ENCODE measurements at regions not wholly inside any gene's neighbourhood (a gene's known extent, or its start where the extent isn't known, plus 50 kb on each side); places are given as distances from the start of the nearest gene placed in this dataset.
"Not testable (repeated sequence)": the region's sequence is repeated elsewhere in the genome, so short reads cannot be mapped to it uniquely, and the experiment has no call there.

DNA sequence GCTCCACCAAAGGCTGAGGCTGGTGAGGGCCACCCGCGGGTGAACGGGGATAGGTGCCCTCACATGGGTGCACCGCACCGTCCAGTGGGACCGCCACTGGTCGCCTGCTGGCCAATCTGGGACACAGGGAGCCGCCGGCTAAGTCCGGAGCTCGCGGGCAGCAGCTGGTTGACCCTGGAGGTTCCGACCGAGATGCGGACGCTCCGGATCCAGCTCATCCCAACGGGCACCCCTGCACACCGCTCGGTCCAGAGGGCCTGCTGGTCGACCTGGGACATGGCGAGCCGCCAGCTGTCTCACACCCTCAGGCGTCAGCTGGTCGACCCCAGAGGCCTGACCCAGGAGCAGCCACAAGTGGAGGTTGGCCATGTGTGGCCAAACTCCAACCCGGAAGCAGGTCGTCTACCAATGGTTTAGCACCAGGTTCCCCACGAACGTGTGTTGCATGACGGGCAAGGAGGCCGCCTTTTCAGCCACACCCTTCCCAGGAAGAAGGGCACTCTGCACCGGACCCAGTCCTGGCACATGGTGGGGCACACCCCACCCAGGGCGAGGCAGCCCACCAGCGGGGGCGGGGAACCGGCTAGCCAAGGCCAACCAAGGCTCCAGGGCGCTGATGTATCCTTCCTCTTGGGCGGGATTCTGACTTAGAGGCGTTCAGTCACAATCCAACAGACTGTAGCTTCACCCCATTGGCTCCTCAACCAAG is 746.0 kb upstream of the DEFB115 start:
- DNase-seq: no peak

DNA sequence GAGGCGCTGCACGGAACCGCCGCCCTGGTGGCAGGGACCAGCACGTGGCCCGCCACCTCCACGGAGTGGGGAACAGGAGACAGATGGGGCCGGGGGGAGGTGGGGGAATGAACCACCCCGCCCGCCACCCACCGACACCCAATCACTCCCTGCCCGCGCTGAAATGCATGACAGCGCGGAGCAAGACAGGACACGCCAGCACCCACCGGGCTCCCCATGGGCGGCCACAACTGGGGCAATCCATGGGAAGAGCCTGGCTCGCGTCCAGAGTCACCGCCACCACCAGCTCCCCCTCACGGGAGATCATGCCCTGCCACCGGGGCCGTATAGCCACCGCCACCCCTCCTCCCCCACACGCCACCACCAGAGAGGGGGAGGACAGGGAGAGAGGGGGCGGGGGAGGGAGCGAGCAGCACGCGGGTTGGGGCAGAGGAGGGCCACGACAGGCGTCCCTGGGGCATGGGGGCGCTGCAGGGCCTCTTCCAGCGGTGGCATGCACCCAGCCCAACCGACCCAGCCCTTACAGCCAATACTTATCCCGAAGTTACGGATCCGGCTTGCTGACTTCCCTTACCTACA is 744.3 kb upstream of the DEFB115 start:
- DNase-seq: no peak

DNA sequence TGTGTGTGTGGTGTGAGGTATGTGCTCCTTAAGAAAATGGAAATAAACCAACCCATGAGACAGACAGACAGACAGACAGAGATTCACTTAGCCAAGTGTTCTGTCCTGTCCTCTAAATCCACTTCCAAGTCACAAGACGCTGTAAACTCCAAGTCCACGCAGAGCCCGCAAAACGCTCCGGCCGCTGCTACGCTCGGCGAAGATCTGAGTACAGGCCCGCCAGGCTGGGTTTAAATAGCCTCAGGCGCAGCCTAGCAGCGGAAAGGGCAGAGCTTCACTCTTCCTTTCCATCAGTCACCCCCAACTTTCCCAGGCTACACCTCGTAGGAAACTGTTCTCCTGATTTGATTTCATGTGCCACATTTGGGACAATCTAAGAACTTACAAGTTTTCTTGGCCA is 741.5 kb upstream of the DEFB115 start:
- not testable (repeated sequence) for DNase-seq

DNA sequence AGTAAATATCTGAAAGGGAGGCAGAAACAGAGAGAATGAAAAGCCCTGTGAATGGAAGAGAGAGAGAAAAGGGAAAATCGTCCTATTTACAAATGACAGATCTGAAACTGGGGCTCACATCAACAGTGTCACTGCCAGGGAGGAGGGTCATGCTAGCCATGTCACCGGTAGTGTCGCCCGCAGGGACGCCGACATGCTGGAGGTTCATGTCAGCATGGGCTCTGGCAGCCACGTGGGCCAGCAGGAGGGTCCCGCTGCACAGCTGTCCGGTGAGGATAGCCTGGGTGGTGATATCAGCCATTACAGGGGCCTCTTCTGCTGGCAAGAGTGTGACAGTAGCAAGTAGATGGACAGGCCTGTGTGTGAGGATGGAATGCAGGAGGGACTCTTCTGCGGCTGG is 738.6 kb upstream of the DEFB115 start:
- not testable (repeated sequence) for DNase-seq

DNA sequence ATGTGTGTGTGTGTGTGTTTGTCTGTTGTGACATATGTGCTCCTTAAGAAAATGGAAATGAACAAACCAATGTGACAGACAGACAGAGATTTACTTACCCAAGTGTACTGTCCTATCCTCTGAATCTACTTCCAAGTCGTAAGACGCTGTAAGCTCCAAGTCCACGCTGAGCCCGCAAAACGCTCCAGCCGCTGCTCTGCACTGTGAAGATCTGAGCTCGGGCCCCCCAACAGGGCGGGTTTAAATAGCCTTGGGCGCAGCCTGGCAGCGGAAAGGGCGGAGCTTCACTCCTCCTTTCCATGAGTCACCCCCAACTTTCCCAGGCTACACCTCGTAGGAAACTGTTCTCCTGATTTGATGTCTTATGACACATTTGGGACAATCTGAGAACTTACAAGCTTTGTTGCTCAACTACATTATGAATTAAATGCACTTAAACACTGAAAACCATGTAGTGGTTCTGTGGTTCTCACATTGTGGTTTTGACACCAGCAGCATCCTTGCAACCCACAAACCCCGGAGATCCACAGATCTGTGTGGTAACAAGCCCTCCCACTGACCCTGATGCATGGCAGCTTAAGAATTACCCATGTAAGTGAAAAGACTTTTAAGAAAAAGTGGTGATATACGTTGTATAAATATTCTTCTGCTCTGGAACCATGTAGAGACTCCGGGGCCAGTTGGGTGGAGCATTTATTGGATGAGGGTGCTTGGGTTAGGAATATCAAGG is 735.6 kb upstream of the DEFB115 start:
- not testable (repeated sequence) for DNase-seq

DNA sequence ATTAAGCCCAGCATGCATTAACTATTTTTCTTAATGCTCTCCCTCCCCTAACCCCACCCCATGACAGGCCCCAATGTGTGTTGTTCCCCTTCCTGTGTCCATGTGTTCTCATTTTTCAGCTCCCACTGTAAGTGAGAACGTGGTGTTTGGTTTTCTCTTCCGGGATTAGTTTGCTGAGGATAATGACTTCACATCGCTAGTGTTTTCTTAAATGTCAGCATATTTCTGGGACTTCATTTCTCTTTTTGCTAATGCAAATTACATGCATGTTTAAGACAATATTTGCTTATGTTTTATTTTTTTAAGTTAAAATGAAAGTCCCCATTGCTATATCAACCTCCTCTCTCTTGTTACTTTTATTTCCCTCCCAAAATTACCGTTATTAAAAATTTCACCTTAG is 733.3 kb upstream of the DEFB115 start:
- not testable (repeated sequence) for DNase-seq

DNA sequence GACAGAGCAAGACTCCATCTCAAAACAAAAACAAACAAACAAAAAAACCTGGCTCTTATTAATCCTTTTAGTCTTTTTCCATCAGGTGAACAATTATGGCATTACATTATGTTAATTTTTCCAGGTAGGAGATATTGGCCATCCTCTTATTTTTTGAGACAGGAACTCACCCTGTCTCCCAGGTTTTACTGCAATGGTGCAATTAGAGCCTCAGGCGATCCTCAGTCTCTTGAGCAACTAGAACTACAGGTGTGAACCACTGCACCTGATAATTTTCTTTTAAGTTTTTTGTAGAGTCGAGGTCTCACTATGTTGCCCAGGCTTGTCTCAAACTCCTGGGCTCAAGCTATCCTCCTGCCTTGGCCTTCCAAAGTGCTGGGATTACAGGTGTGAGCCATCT is 732.7 kb upstream of the DEFB115 start:
- DNase-seq: not testable (repeated sequence)

DNA sequence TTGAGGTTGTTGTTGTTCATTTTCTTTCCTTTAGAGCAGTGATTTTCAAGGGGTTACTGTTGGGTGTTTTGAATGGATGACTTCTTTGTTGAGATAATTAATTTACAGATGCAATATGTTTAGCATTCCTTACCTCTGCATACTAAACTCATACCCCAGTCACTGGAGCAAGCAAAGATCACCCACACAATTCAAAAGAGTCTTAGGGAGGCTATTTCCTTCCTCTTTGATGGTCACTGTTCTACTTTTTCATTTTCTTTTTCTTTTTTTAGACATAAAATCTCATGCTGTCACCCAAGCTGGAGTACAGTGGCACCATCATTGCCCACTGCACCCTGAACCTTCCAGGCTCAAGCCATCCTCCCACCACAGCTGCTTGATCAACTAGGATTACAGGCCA is 723.8 kb upstream of the DEFB115 start:
- DNase-seq: not testable (repeated sequence)

DNA sequence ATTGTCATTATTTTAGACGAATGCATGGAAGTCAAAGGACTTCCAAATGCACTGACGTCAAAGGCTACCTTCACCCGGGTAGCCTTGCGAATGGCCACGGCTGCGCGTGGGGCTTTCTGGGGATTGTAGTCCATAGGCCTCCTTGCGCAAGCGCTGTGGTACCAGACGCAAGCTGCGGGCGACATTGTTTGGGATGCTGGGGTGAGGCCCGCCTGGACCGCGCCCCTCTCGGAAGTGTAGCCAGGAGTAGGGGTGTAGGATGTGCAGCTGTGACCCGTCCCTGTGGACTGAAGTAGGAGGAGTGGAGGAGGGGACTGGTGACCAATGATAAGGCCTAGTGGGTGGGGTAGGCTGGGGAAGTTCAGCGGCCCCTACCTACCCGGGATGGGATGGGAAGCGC is 720.0 kb upstream of the DEFB115 start:
- not testable (repeated sequence) for DNase-seq

DNA sequence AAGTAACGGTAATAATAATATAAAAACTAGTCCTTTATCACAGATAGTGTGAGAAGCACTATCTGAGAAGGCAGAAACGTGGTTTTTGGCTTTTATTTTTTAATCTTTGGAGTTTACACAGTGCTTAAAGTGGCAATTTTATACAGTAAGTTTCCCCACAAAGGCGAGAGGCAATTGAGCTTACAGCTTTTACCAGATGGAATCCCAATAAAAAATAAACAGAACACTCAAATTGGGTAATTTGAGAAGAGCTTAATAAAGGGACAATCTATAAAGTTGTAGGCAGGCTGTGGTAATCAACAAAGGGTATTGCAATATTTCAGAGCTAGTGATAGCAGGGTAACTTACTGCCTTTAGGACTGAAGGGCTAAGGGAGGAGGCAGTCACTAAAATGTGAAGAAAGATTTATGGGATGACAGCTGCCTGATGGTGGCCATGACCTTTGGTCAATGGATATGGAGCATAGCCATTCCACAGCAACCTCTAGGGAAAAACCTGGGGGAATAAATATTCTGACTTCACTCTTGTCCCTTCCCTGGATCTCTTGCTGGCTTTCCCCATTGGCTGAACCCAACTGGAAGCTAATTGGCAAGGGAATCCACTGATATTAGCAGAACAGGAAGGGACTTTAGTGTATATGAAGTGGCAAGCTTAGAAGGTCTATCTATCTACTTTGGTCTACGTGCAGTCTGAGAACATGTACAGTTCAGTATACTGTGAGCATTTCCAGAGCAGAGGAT is 717.0 kb upstream of the DEFB115 start:
- not testable (repeated sequence) for DNase-seq

DNA sequence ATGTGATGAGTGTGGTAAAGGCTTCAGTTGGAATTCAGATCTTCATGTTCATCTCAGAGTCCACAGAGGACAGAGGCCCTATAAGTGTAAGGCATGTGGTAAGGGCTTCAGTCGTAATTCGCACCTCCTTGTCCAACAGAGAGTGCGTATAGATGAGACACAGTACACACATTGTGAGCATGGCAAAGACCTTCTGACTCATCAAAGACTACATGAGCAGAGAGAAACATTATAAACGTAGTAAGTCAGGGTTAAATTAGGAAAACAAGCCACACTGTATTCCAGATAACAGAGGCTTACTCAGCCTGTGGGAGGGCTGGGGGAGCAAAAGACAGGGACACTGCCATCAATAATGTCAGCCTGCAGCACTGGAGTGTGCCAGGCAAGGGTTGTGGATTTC is 706.2 kb upstream of the DEFB115 start:
- not testable (repeated sequence) for DNase-seq

DNA sequence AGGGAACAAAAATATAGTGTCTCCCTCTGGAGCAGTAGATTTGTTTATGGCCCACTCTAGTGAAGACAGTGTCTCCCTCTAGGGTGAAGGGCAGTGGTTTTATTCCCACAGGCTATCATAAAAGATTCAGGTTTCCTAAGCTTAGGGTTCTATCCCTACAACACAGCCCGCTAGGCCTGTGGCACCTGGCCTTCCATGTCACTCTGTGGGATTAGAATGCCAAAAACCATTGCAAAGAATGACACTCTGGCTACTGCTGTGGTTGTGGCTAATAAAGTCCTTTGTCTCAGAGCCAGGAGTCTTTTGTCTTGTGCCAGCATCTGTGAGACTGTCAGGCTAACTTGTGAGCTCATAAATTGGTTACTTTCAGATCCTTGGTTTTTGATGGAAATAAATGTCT is 700.7 kb upstream of the DEFB115 start:
- not testable (repeated sequence) for DNase-seq

DNA sequence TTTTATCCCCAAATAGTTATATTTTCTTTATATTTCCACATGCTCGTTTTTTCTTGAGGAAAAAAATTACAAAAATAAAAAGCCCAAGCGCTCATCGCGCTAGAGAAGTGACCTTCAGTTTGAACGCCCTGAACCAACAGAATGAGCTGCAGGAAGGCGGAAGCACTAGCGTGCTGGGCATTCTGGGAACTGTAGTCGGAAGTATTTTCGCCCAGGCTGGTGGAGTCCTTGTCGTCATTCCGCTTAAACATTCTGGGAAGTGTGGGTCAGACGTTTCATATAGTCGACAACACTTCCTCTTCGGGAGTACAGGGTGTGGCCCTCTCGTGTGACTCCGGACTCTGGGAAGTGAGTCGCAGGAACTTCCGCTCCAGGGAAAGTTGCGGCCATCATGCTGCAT is 692.4 kb upstream of the DEFB115 start:
- DNase-seq: not testable (repeated sequence)

DNA sequence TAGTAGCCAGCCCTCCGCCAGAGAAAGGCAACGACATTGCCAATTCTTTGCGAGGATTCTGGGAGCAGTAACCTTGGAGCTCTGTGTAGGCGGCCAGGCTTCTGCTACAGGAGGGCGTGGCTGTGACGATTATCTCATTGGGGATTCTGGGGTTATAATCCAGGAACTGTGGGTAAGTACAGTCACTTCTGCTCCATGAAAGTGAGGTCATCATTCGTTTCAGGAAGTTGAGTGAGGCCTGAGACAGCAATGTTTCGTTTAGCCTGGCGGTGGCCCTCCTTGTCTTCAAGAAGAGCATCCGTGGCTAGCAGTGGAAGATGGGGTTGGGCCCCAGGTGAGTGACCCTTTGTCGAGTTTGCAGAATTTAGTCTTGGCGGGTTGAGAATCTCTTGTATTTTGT is 687.6 kb upstream of the DEFB115 start:
- not testable (repeated sequence) for DNase-seq

DNA sequence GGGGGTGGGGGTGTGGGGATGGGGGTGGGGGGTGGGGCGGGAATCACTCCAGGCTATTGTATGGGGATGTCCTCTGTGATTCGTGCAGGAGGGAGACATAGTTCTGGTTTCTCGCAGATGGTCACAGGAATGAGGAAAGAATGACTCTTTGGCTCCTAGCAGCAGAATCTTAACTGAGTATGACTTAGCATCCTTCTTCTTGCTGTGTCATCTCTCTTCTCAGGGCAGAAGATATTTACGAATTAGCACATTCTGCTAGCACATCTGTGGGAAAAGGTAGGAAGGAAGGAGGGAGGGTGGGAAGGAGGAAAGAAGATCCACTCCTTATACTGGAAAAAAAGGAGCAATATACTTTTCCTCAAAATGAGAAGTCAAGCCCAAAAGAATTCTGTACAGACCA is 686.8 kb upstream of the DEFB115 start:
- not testable (repeated sequence) for DNase-seq

DNA sequence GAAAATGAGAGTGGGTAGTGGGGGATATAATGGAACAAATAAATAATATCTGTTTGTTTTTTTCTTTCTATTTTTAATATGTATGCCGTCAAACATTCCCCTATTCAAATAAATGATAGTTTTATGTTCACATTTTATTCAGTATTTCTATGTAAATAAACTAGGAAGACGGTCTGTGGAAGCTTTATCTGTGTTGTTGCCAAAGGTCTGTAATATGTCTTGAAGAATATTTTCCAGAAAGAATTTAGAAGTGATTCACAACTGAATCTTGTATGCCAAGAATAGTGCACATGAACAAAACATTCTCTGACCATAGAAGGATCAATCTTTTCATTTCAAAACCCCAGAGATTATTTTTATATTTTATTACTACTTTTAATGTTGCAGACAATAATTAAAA is 683.1 kb upstream of the DEFB115 start:
- DNase-seq: not testable (repeated sequence)

DNA sequence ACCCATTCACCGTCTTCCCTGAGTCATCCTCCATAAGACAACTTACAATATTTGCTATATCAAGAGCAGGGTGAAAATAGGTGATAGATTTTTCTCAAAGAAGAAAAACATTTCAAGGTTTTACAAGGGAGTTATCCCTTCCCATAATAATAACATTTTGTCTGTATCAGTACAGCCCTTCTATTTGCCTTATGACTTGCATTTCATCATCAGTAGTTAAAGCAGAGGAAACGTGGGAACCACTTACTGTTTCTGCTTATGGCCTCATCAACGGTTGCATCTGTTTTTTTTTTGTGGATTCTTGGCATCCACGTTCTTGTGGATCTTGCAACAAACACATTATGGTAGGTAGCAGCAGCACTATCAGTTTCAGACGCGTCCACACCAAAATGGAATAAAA is 678.4 kb upstream of the DEFB115 start:
- DNase-seq: not testable (repeated sequence)

DNA sequence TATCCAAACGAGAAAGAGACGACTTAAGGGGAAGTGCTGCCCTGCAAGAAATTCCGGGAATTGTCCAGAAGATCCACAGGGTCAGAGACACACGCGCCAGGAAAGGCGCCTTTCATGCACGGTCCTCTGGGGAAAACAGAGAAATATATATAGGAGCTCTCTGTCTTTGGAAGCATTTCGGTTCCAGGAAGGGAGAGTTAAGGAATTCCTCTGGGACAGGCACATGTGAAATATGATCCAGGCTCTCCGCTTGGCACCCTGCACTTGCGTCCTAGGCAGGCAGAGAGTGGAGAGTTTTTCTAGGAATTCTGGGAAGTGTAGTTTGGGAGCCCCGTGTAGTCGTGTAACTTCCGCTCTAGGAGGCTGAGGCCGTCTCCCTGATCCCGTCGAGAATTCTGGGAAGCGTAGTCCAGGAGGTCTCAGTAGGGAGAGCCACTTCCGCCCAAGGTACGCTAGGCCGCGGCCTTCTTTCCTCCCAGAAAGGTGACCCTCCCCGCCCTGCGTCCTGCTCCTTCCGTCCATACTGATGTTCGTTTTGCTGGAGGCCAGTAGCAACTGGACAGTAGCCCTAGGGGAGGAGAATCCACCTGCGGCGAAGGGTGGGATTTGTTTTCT is 677.5 kb upstream of the DEFB115 start:
- DNase-seq: peak; percentile 50 to 55

DNA sequence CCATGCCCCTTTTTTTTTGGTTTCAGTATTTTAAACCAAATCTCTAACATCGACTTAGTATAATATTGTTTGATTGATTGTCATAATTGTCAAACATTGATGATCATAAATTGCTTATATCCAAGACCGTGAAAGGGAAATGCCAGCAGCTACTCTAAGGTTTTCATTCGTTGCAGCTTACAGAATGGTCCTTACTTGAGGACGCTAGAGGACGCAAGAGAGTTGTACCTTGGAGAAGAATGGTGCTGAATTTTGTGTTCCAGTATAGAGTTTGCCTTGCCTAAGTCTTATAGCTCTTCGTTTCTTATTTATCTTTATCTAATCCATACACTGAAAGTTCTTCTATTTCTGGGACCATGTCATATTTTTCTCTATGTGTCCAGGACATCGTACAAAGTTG is 675.6 kb upstream of the DEFB115 start:
- DNase-seq: not testable (repeated sequence)

DNA sequence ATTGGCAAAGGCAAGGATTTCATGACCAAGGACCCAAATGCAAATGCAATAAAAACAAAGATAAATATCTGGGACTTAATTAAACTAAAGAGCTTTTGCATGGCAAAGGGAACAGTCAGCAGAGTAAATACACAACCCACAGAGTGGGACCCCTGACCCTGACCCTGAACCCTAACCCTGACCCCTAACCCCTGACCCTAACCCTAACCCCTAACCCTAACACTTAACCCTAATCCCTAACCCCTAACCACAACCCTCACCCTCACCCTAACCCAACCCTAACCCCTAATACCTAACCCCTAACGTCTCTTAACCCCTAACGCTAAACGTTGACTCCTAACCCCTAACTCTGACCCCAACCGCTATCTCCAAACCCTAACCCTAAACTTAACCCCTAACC is 673.1 kb upstream of the DEFB115 start:
- DNase-seq: not testable (repeated sequence)

DNA sequence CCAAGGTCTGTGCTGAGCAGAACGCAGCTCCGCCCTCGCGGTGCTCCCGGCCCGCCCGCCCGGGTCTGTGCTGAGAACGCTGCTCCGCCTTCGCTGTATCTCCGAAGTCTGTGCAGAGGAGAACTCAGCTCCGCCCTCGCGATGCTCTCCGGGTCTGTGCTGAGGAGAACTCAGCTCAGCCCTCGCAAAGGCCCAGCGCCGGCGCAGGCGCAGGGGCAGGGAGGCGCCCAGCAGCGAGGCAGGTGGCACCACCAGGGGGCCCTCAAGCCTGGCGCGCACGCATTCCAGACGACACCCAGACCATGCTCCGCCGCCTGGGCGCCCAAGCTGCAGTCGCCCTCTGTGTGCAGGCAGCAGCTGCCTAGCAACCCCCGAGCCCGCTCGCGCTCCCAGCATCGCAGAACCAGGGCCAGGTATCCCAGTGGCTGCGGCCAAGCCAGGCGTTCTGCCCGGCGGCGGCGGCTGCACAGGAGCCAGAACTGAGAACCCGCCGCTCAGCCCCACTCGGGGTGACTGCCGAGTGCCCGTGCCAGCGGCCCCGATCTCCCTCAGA is 672.1 kb upstream of the DEFB115 start:
- DNase-seq: peak in 1 of 2 experiments; percentile 15

DNA sequence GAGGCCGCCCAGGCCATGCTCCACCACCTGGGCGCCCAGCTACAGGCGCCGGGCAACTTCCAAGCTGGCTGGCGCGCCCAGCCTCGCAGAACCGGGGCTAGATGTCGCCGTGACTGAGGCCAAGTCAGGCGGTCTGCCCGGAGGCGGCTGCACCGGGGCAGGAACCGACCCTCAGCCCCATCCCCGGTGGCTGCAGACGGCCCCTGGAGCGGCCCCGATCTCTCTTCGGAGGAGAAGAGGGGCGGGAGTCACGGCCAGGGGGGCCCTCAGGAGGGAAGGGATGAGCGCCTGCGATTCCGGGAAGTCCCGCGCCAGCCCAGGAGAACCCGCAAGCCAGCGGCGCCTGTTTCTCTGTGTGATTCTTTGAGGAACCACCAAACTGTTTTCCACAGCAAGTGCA is 671.3 kb upstream of the DEFB115 start:
- DNase-seq: not testable (repeated sequence)

DNA sequence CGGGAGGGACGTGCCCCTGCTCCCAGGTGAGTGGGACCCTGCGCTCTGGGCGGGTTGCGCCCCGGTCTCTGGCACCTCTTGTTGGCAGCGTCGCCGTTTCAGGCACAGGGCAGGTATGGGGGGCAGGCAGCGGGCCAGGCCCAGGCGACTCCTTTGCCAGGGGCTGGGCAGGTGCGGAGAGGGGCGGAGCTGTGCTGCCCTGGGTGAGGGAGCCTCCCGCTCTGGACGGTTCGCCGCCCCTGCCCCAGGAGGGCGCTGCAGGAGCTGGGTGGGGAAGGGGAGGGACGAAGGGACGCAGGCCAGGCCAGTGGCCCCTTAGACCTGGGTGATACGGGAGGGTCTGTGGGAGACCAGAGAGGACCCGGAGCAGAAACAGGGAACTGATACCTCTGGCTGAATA is 663.9 kb upstream of the DEFB115 start:
- DNase-seq: no peak

Measured in NCI-H187 (cell line).